ENCODE measurements at regions not wholly inside any gene's neighbourhood (a gene's known extent, or its start where the extent isn't known, plus 50 kb on each side); places are given as distances from the start of the nearest gene placed in this dataset.

- no peak overlapping the region for H3K4me3 Mint-ChIP-seq
- no peaks in the 10 kb centered on the region for H3K27me3 Mint-ChIP-seq
- H3K27ac Mint-ChIP-seq: no peak overlapping the region
- DNase-seq (no peak), ATAC-seq (ENCODE audit: low read depth in 2 of 2) (no peak)
- peaks cover 0 to 10% (median 3%) of the 10 kb centered on the region in 7 donors for H3K9me3 Mint-ChIP-seq
- H3K4me1 Mint-ChIP-seq: no peaks in the 10 kb centered on the region
- no peaks in the 10 kb centered on the region for H3K36me3 Mint-ChIP-seq
Observed at GRCh38 chr2:219876931-219877330, 249.5 kb downstream of the SLC4A3 start.

DNA sequence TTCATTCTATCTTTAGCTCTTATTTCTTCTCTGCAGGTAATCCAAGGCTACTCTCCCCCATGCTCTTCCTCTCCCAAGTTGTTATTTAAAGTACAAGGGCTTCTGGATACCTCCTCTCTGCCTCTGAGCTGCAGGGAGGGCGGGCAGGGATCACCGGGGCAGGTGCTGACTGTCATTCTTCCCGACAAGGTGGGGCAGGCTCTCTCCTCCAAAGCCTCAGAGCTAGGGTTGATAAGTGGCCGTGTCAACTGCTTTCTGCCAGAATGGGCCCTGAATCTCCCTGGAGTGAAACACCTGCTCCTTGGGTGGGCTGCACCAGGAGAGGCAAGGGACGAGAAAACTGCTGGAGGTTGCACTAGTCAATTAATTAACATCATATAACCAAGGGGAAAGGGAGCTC is 250.3 kb downstream of the SLC4A3 start:
- Mint-ChIP-seq H3K4me1 (no peaks in the 10 kb centered on the region), H3K4me3 (no peak overlapping the region), H3K9me3 (peaks cover 0 to 10% (median 5%) of the 10 kb centered on the region in 7 donors), H3K36me3 (no peaks in the 10 kb centered on the region), H3K27me3 (no peaks in the 10 kb centered on the region), H3K27ac (no peak overlapping the region)
- no peak for ATAC-seq (ENCODE audit: low read depth in 2 of 2)
- DNase-seq: no peak

GRCh38 chr2:219878516-219878915 is 251.1 kb downstream of the SLC4A3 start:
- DNase-seq: no peak

DNA sequence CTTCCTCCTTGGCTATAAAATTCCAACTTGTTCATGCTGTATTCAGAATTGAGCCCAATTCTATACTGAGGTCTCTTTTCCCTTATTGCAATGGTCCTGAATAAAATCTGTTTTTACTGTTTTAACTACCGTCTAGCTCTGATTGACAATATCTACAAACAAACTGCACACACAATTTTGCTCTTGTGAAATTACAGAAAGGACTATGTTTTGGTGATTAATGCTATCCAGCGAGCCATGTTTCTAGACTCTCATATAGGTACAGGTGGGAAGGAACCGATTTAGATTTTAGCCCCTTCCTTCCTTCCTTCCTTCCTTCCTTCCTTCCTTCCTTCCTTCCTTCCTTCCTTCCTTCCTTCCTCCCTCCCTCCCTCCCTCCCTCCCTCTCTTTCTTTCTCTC is 254.4 kb downstream of the SLC4A3 start:
- Mint-ChIP-seq H3K36me3 (no peaks in the 10 kb centered on the region), H3K27ac (peak overlapping the region in 1 of 6 donors; percentile 32), H3K4me3 (no peak overlapping the region), H3K27me3 (peaks cover 0 to 8% (median 0%) of the 10 kb centered on the region in 3 donors), H3K4me1 (no peaks in the 10 kb centered on the region), H3K9me3 (peaks cover 0 to 2% (median 1%) of the 10 kb centered on the region in 7 donors)
- no peak for ATAC-seq (ENCODE audit: low read depth in 2 of 2)
- no peak for DNase-seq

More at GRCh38 chr2:219878516-219878915, 251.1 kb downstream of the SLC4A3 start:
- Mint-ChIP-seq H3K4me3 (no peak overlapping the region), H3K27me3 (no peaks in the 10 kb centered on the region), H3K9me3 (peaks cover 0 to 10% (median 3%) of the 10 kb centered on the region in 7 donors), H3K36me3 (no peaks in the 10 kb centered on the region), H3K4me1 (no peaks in the 10 kb centered on the region), H3K27ac (no peak overlapping the region)
- ATAC-seq (ENCODE audit: low read depth in 2 of 2): no peak

DNA sequence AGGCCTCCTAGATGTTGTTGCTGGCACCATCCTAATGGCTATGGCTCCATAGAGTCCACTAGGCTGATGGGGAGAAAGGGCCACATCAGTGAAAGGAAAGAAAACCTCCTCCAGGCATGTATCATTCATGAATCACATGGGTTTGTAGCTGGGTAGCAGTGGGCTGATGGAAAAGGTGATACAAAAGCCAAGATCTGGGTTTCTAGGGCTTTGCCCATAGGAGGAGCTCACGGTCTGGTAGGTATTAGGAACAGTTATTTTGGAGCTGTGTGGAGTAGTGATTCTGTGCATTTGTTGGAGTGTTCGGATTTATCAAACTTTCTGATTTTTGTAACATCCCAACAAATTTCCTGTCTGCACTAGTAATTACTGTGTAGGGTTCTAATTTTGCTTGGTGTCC is 259.2 kb downstream of the SLC4A3 start:
- H3K27ac Mint-ChIP-seq: no peak overlapping the region
- ATAC-seq (ENCODE audit: low read depth in 2 of 2) (no peak), DNase-seq (no peak)
- no peaks in the 10 kb centered on the region for H3K36me3 Mint-ChIP-seq
- H3K4me1 Mint-ChIP-seq: no peaks in the 10 kb centered on the region
- peaks cover 5 to 8% (median 5%) of the 10 kb centered on the region in 3 donors for H3K27me3 Mint-ChIP-seq
- H3K4me3 Mint-ChIP-seq: no peak overlapping the region
- H3K9me3 Mint-ChIP-seq: peaks cover 0 to 5% (median 2%) of the 10 kb centered on the region in 7 donors

DNA sequence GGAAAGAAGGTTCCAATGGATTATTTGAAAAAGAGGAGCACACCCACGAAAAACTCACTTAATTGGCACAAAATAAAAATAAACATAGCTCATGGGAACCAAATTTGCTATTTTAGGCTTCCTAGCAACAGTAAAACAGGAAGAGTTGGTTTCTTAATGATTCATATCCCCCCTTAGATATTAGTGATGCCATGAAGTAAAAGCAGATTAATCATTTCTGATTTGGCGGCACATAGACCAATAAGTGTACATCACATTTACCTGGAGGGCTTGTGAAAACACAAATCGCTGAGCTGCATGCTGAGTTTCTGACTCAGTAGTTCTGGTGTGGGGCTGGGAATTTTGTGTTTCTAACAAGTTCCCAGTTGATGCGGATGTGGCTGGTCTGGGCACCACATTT is 260.4 kb downstream of the SLC4A3 start:
- H3K4me3 Mint-ChIP-seq: no peak overlapping the region
- no peak overlapping the region for H3K27ac Mint-ChIP-seq
- H3K27me3 Mint-ChIP-seq: peaks cover 5 to 8% (median 5%) of the 10 kb centered on the region in 3 donors
- ATAC-seq (ENCODE audit: low read depth in 2 of 2) (no peak), DNase-seq (no peak)
- H3K36me3 Mint-ChIP-seq: no peaks in the 10 kb centered on the region
- peaks cover 0 to 5% (median 1%) of the 10 kb centered on the region in 7 donors for H3K9me3 Mint-ChIP-seq
- no peaks in the 10 kb centered on the region for H3K4me1 Mint-ChIP-seq

- H3K9me3 Mint-ChIP-seq: peaks cover 0 to 12% (median 6%) of the 10 kb centered on the region in 7 donors
- peaks cover 0 to 5% (median 3%) of the 10 kb centered on the region in 3 donors for H3K27me3 Mint-ChIP-seq
- no peak overlapping the region for H3K4me3 Mint-ChIP-seq
- ATAC-seq (ENCODE audit: low read depth in 2 of 2) (no peak), DNase-seq (no peak)
- no peaks in the 10 kb centered on the region for H3K4me1 Mint-ChIP-seq
- no peaks in the 10 kb centered on the region for H3K36me3 Mint-ChIP-seq
- H3K27ac Mint-ChIP-seq: no peak overlapping the region
Observed at GRCh38 chr2:219893541-219893940, 266.1 kb downstream of the SLC4A3 start.

- H3K4me1 Mint-ChIP-seq: no peaks in the 10 kb centered on the region
- no peak overlapping the region for H3K27ac Mint-ChIP-seq
- H3K4me3 Mint-ChIP-seq: no peak overlapping the region
- ATAC-seq (ENCODE audit: low read depth in 2 of 2) (no peak), DNase-seq (no peak)
- H3K36me3 Mint-ChIP-seq: no peaks in the 10 kb centered on the region
- peaks cover 0 to 9% (median 1%) of the 10 kb centered on the region in 3 donors for H3K27me3 Mint-ChIP-seq
- peaks cover 0 to 15% (median 6%) of the 10 kb centered on the region in 7 donors for H3K9me3 Mint-ChIP-seq
Observed at GRCh38 chr2:219897456-219897855, 270.0 kb downstream of the SLC4A3 start.

DNA sequence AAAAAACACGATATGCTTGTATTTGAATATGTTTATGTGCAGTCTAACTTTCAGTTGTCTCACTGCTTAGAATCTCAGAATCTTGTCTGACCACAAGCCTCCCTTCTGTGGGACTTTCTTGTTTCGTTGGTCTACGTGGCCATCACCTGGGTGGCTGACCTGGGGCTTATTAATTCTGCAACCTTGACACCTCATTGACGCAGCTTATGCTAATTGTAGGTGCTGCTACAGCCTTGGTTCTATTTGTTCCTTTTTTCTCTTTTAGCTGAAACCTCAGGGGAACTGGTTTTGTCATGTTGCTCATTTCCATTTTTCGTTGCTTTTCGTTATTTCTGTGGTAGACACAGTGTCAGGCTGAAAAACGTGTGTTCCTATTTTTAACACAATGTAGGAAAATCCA is 273.7 kb downstream of the SLC4A3 start:
- Mint-ChIP-seq H3K27ac (no peak overlapping the region), H3K36me3 (no peaks in the 10 kb centered on the region), H3K4me1 (no peaks in the 10 kb centered on the region), H3K4me3 (no peak overlapping the region), H3K27me3 (peaks cover 0 to 9% (median 5%) of the 10 kb centered on the region in 3 donors), H3K9me3 (peaks cover 0 to 10% (median 4%) of the 10 kb centered on the region in 7 donors)
- no peak for DNase-seq
- no peak for ATAC-seq (ENCODE audit: low read depth in 2 of 2)

DNA sequence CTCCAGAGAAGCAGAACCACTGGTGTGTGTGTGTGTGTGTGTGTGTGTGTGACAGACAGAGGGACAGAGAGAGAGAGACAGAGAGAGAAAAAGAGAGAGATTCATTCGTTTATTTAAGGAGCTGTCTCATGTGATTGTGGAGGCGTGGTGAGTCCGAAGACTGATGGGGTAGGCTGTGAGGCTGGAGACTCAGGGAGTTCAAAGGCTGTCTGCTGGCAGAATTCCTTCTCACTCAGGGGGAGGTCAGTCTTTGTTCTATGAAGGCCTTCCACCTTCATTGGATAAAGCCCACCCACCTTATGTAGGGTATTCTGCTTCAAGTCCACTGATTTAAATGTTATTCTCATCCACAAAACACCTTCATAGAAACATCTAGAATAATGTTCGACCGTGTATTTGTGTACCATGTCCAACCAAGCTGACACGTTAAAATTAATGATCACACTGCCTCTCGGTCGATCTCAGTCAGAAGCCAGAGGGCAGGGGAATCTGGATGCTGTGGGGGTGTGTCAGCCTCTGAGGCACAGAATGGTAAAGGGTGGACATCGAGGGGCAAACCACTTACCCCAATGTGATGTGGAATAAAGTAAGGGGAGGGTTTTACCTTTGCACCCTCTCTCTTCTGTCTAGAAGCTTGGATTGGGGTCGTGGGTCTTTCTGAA is 275.6 kb downstream of the SLC4A3 start:
- Mint-ChIP-seq H3K9me3 (peaks cover 0 to 7% (median 1%) of the 10 kb centered on the region in 7 donors), H3K27me3 (peaks cover 0 to 6% (median 5%) of the 10 kb centered on the region in 3 donors), H3K4me3 (no peak overlapping the region), H3K27ac (no peak overlapping the region), H3K36me3 (no peaks in the 10 kb centered on the region), H3K4me1 (no peaks in the 10 kb centered on the region)
- DNase-seq: no peak
- ATAC-seq (ENCODE audit: low read depth in 2 of 2): no peak

- peaks cover 0 to 4% (median 1%) of the 10 kb centered on the region in 7 donors for H3K9me3 Mint-ChIP-seq
- DNase-seq: no peak
- H3K27ac Mint-ChIP-seq: no peak overlapping the region
- H3K36me3 Mint-ChIP-seq: no peaks in the 10 kb centered on the region
- ATAC-seq (ENCODE audit: low read depth in 2 of 2): no peak
- H3K4me1 Mint-ChIP-seq: no peaks in the 10 kb centered on the region
- no peak overlapping the region for H3K4me3 Mint-ChIP-seq
- H3K27me3 Mint-ChIP-seq: peaks cover 0 to 5% (median 1%) of the 10 kb centered on the region in 3 donors
Observed at GRCh38 chr2:219905640-219906039, 278.2 kb downstream of the SLC4A3 start.

DNA sequence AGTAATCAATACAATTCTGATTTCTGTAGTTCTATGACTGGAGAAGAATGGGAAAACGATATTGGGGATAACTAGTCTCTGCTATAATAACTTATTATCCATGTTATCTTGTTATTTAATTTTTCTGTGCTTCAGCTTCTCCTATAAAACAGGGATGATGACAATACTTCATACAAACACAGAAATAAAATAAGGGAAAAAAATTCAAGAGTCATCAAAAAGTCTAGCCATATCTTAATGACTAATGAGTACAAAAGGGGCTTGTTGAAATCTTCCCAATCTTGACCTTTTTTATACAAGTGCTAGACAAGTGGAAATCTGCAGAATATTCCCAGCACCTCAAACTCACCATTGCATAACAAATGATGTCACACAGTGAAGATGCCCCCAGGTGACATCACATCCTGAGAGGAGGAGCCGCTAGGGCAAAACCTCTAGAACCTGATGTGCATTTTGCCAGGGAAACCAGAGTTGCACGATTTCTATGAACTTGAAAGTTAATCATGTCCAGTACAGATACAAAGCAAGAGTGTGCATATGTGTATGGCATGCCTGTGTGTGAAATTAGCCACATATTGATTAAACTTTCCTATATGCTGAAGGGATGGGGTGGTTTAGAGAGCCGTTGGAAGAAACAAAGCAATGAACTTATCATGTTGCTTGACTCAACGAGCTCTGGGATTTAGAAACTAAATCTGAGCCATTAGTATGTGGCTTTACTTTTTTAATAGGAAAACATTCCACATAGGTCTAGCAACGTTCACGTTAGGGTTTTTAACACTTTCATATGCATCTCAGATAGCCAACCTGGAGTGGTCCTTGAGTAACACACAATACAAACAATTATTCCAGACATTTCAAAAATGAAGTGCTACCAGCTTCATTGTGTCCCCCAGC is 278.9 kb downstream of the SLC4A3 start:
- ATAC-seq (ENCODE audit: low read depth in 2 of 2): no peak

DNA sequence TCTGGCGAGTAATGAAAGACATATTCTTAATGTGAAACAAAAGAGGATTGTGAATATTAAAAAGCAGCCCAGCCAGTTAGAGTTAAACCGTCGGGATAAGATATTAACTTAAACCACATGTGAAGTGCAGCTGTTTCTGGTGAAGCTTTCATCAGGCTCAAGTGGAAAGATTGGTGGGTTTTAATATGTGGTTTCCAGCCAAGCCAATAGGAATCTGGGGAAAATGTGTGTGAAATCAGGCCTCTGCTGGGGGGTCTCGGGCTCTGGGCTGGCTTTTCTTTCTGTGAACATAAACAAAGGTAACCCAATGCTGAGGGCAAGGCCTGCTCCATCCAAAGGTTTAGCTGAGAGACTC is 279.6 kb downstream of the SLC4A3 start:
- Mint-ChIP-seq H3K36me3 (no peaks in the 10 kb centered on the region), H3K4me3 (no peak overlapping the region), H3K27me3 (peaks cover 0 to 5% (median 0%) of the 10 kb centered on the region in 3 donors), H3K4me1 (no peaks in the 10 kb centered on the region), H3K9me3 (peaks cover 0 to 4% (median 0%) of the 10 kb centered on the region in 7 donors), H3K27ac (no peak overlapping the region)
- no peak for DNase-seq
- ATAC-seq (ENCODE audit: low read depth in 2 of 2): no peak

More for the DNA sequence above, 278.9 kb downstream of the SLC4A3 start:
- H3K4me3 Mint-ChIP-seq: no peak overlapping the region
- H3K27ac Mint-ChIP-seq: no peak overlapping the region
- DNase-seq: no peak
- H3K36me3 Mint-ChIP-seq: no peaks in the 10 kb centered on the region
- H3K4me1 Mint-ChIP-seq: no peaks in the 10 kb centered on the region
- H3K9me3 Mint-ChIP-seq: peaks cover 0 to 4% (median 0%) of the 10 kb centered on the region in 7 donors
- H3K27me3 Mint-ChIP-seq: peaks cover 0 to 5% (median 0%) of the 10 kb centered on the region in 3 donors

GRCh38 chr2:219908538-219908937 is 281.1 kb downstream of the SLC4A3 start:
- Mint-ChIP-seq H3K4me1 (no peaks in the 10 kb centered on the region), H3K36me3 (no peaks in the 10 kb centered on the region), H3K9me3 (peaks cover 0 to 3% (median 1%) of the 10 kb centered on the region in 7 donors), H3K27ac (peak overlapping the region in 1 of 6 donors; percentile 89), H3K27me3 (no peaks in the 10 kb centered on the region), H3K4me3 (no peak overlapping the region)
- no peak for ATAC-seq (ENCODE audit: low read depth in 2 of 2)
- no peak for DNase-seq

All from naive B cell (primary cell).